Natural killer cell (primary cell): ENCODE measurements at regions not wholly inside any gene's neighbourhood (a gene's known extent, or its start where the extent isn't known, plus 50 kb on each side); places are given as distances from the start of the nearest gene placed in this dataset.
"Not testable (repeated sequence)": the region's sequence is repeated elsewhere in the genome, so short reads cannot be mapped to it uniquely, and the experiment has no call there.

Experiments
- ATAC-seq, 3 donors: fragments of 150-1000 bp in 2 of 3; fragments of 200-7000 bp in 1 of 3; cut with Tn5 transposase; 1 replicate in 1 of 3; 2 replicates in 2 of 3; pipeline ENCODE4 v1.10.0; 2021; ENCODE audit warnings: mild to moderate bottlenecking in 2 of 3, moderate library complexity in 2 of 3
- DNase-seq, 2 donors: peaks; one replicate each; pipeline versions ENCODE4 v3.0.0 to v3.0.0-alpha.2; 2013 to 2021; ENCODE audit warnings: mixed read lengths in 1 of 2
- H3K27ac ChIP-seq: one replicate; pipeline ENCODE4 v1.5.1; 2013; ENCODE audit warnings: mild to moderate bottlenecking, low read length
- H3K27me3 ChIP-seq: one replicate; pipeline ENCODE4 v1.6.1; 2013; ENCODE audit warnings: low read length; ENCODE audit not compliant: control insufficient read depth, insufficient read depth
- H3K36me3 ChIP-seq: one replicate; pipeline ENCODE4 v1.6.1; 2013; ENCODE audit warnings: low read length; ENCODE audit not compliant: control insufficient read depth, insufficient read depth
- H3K4me1 ChIP-seq: one replicate; pipeline ENCODE4 v1.6.1; 2013; ENCODE audit warnings: low read length; ENCODE audit not compliant: control insufficient read depth, insufficient read depth
- H3K4me3 ChIP-seq: one replicate; pipeline ENCODE4 v1.5.1; 2013; ENCODE audit warnings: low read length
- H3K9me3 ChIP-seq: one replicate; pipeline ENCODE4 v1.6.1; 2013; ENCODE audit warnings: low read length; ENCODE audit not compliant: control insufficient read depth, insufficient read depth
- H3K27ac Mint-ChIP-seq, 2 donors: one replicate each; pipeline ENCODE4 v1.8.0; 2022; ENCODE audit warnings: mild to moderate bottlenecking in 2 of 2, mixed read lengths in 2 of 2, moderate library complexity in 1 of 2
- H3K27me3 Mint-ChIP-seq, 2 donors: one replicate each; pipeline ENCODE4 v1.8.0; 2022; ENCODE audit warnings: low read depth in 2 of 2, mixed read lengths in 2 of 2
- H3K36me3 Mint-ChIP-seq: one replicate; pipeline ENCODE4 v1.8.0; 2022; ENCODE audit warnings: mixed read lengths
- H3K4me1 Mint-ChIP-seq, 2 donors: one replicate each; pipeline ENCODE4 v1.8.0; 2022; ENCODE audit warnings: mixed read lengths in 2 of 2
- H3K4me3 Mint-ChIP-seq: one replicate; pipeline ENCODE4 v1.8.0; 2022; ENCODE audit warnings: mild to moderate bottlenecking, moderate library complexity, mixed read lengths
- H3K9me3 Mint-ChIP-seq, 2 donors: one replicate each; pipeline ENCODE4 v1.8.0; 2022; ENCODE audit warnings: mixed read lengths in 2 of 2
- CTCF ChIP-seq: fragments of 200-600 bp; IDR thresholded peaks from one replicate; pipeline ENCODE4 v1.8.0; 2022; ENCODE audit warnings: antibody characterized with exemption
- WGBS: methylation state at CpG from one replicate; pipeline ENCODE4 v1.1.7; 2013; ENCODE audit warnings: missing lambda C conversion rate; ENCODE audit not compliant: insufficient coverage; 5-methylcytosine and 5-hydroxymethylcytosine counted together
- intact Hi-C: fragments of 100-400 bp; cut with micrococcal nuclease; formaldehyde crosslinking; loops from one replicate; pipeline ENCODE4 v1.14.2; 2022

GRCh38 chr6:134426623-134427022, 108.7 kb upstream of the SGK1 start:
- WGBS = 72% methylated on average over 4 of the region's 4 CpGs
- no peaks in the 10 kb centered on the region for H3K9me3 ChIP-seq
- DNase-seq (no peak), ATAC-seq (no peak)
- no peaks in the 10 kb centered on the region for H3K36me3 ChIP-seq
- Mint-ChIP-seq H3K27ac (no peak overlapping the region), H3K27me3 (peaks cover 5 to 6% of the 10 kb centered on the region in 2 donors), H3K4me1 (no peaks in the 10 kb centered on the region), H3K36me3 (no peaks in the 10 kb centered on the region), H3K9me3 (no peaks in the 10 kb centered on the region), H3K4me3 (no peak overlapping the region)
- H3K27me3 ChIP-seq = no peaks in the 10 kb centered on the region
- no peak overlapping the region for H3K4me3 ChIP-seq
- H3K27ac ChIP-seq = no peak overlapping the region
- no peak for TF ChIP-seq CTCF
- H3K4me1 ChIP-seq = no peaks in the 10 kb centered on the region
- intact Hi-C loops = no loop called here

GRCh38 chr6:134425917-134426316, 108.0 kb upstream of the SGK1 start:
- H3K9me3 ChIP-seq, H3K36me3 Mint-ChIP-seq, H3K4me3 ChIP-seq, intact Hi-C loops, H3K4me1 ChIP-seq, H3K4me3 Mint-ChIP-seq, H3K9me3 Mint-ChIP-seq, H3K36me3 ChIP-seq, H3K27ac Mint-ChIP-seq, H3K27ac ChIP-seq, ATAC-seq, H3K27me3 Mint-ChIP-seq, H3K4me1 Mint-ChIP-seq, H3K27me3 ChIP-seq, DNase-seq: not testable (repeated sequence)
- WGBS = no CpG with 5 or more reads among the region's 1 CpG

- H3K36me3 Mint-ChIP-seq = no peaks in the 10 kb centered on the region
- ATAC-seq (no peak), DNase-seq (no peak)
- H3K4me3 ChIP-seq = no peak overlapping the region
- no peaks in the 10 kb centered on the region for H3K9me3 ChIP-seq
- no peaks in the 10 kb centered on the region for H3K27me3 ChIP-seq
- no peak overlapping the region for H3K27ac ChIP-seq
- WGBS = 88% methylated on average over 4 of the region's 6 CpGs
- no peak overlapping the region for H3K4me3 Mint-ChIP-seq
- H3K27me3 Mint-ChIP-seq = peaks cover 5 to 6% of the 10 kb centered on the region in 2 donors
- H3K4me1 Mint-ChIP-seq = no peaks in the 10 kb centered on the region
- intact Hi-C loops = no loop called here
- no peak for TF ChIP-seq CTCF
- no peaks in the 10 kb centered on the region for H3K36me3 ChIP-seq
- no peaks in the 10 kb centered on the region for H3K9me3 Mint-ChIP-seq
- no peaks in the 10 kb centered on the region for H3K4me1 ChIP-seq
- no peak overlapping the region for H3K27ac Mint-ChIP-seq
Observed at GRCh38 chr6:134425513-134425912, 107.6 kb upstream of the SGK1 start.

- no peak overlapping the region for H3K4me3 ChIP-seq
- H3K27me3 ChIP-seq = no peaks in the 10 kb centered on the region
- H3K4me3 Mint-ChIP-seq = no peak overlapping the region
- H3K27ac Mint-ChIP-seq = no peak overlapping the region
- no peaks in the 10 kb centered on the region for H3K36me3 ChIP-seq
- no peak for ATAC-seq
- H3K4me1 ChIP-seq = no peaks in the 10 kb centered on the region
- H3K4me1 Mint-ChIP-seq = no peaks in the 10 kb centered on the region
- H3K27me3 Mint-ChIP-seq = peaks cover 5 to 6% of the 10 kb centered on the region in 2 donors
- DNase-seq = no peak
- intact Hi-C loops = no loop called here
- no peaks in the 10 kb centered on the region for H3K36me3 Mint-ChIP-seq
- 20% methylated on average over 1 of the region's 1 CpG for WGBS
- H3K9me3 Mint-ChIP-seq = no peaks in the 10 kb centered on the region
- no peak overlapping the region for H3K27ac ChIP-seq
- TF ChIP-seq CTCF = no peak
- H3K9me3 ChIP-seq = no peaks in the 10 kb centered on the region
Observed at GRCh38 chr6:134424798-134425170, 106.9 kb upstream of the SGK1 start.
